ENCODE measurements at regions not wholly inside any gene's neighbourhood (a gene's known extent, or its start where the extent isn't known, plus 50 kb on each side); places are given as distances from the start of the nearest gene placed in this dataset.

DNA sequence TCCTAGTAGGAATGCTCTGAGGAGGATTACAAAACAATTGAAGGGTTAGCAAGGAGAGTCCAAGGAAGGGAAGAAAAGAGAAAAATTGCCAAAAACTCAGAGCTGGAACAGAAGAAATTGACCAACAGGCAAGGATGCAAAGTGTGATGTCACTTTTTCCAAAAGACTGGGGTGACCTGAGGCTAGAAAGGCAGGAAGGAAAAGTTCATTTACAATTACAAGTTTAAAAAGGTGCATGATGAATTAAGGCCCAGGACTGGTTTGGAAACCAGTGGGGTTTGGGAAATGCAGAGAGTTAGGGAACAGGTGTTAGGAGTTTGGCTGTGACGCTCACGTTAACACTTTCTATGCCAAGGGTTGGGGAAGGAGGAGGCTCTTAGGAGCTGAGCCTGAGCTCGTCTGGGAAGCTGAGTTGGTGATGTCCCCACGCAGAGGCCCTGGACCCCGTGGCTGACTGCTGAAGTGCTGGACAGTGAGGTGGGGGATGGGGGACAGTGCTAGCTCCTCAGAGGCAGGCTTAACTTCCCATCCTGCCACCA is 92.6 kb upstream of the PODXL start:
- TF ChIP-seq, protein P1, sequence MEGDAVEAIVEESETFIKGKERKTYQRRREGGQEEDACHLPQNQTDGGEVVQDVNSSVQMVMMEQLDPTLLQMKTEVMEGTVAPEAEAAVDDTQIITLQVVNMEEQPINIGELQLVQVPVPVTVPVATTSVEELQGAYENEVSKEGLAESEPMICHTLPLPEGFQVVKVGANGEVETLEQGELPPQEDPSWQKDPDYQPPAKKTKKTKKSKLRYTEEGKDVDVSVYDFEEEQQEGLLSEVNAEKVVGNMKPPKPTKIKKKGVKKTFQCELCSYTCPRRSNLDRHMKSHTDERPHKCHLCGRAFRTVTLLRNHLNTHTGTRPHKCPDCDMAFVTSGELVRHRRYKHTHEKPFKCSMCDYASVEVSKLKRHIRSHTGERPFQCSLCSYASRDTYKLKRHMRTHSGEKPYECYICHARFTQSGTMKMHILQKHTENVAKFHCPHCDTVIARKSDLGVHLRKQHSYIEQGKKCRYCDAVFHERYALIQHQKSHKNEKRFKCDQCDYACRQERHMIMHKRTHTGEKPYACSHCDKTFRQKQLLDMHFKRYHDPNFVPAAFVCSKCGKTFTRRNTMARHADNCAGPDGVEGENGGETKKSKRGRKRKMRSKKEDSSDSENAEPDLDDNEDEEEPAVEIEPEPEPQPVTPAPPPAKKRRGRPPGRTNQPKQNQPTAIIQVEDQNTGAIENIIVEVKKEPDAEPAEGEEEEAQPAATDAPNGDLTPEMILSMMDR (IDR thresholded peaks at IDR 0.05), result no peak

DNA sequence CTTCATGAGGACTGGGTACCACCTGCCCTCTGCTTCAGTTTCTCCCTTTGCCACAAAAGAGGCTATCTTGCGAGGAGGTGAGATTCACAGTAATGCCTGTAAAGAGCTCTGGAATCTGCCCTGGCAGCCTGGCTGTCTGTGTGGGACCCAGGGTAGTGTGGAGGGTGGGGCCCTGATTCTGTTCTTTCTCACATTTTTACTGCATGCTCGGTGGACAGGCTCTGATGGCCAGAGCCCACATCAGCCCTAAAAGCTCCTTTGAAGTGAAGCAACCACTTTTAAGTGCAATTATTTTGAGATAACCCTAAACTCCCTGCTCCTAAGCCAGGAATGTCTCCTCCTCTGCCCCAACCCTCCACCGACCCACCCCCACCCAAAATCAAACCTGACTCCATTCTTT is 92.1 kb upstream of the PODXL start:
- TF ChIP-seq, protein P1 (IDR thresholded peaks at IDR 0.05), result no peak

DNA sequence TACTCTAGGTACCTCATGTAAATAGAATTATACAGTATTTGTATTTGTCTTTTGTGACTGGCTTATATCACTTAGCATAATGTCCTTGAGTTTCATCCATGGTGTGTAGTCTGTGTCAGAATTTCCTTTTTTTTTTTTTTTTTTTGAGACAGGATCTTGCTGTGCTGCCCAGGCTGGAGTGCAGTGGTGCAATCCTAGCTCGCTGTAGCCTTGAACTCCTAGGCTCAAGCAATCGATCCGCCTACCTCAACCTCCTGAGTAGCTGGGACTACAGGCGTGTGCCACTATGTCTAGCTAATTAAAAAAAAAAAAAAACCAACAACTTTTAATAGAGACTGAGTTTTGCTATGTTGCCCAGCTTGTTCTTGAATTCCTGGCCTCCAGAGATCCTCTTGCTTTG is 89.8 kb upstream of the PODXL start:
- TF ChIP-seq, protein P1 (IDR thresholded peaks at IDR 0.05), result no peak

DNA sequence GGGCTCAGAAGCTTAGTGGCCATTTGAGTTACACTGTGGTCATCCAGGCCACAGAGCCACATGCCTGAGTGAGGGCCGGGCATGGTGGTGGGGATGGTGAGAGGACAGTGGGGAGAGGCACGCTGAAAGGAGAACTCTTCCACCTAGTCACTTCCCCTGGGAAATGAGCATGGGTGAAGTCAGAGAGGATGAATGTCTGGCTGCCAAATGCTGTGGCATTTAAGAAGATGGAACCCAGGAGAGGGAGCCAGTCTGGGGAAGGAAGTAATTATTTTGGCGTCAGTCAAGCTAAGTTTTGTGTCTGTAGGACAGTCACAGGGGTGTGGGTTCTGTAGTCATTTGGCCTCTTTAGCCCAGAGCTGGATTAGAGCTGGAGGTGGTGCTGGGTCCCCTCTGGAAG is 86.0 kb upstream of the PODXL start:
- TF ChIP-seq, protein P1 (IDR thresholded peaks at IDR 0.05), result no peak

DNA sequence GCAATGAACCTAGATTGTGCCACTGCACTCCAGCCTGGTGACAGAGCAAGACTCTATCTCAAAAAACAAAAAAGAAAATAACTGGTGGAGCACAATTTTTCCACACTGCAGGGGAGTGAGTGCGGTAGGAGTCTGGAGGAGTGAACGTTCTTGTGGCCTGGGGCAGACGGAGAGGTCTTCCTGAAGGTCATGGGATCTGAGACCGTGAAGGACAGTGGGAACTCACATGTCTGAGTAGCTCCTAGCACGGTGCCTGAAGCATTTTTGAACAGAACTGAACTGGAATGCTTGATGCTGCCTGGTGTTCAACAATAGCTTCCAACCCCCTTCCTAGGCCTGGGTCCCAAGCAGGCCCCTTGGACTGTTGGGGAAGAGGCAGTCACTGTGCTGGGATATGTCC is 84.3 kb upstream of the PODXL start:
- TF ChIP-seq, protein P1 (IDR thresholded peaks at IDR 0.05), result no peak

DNA sequence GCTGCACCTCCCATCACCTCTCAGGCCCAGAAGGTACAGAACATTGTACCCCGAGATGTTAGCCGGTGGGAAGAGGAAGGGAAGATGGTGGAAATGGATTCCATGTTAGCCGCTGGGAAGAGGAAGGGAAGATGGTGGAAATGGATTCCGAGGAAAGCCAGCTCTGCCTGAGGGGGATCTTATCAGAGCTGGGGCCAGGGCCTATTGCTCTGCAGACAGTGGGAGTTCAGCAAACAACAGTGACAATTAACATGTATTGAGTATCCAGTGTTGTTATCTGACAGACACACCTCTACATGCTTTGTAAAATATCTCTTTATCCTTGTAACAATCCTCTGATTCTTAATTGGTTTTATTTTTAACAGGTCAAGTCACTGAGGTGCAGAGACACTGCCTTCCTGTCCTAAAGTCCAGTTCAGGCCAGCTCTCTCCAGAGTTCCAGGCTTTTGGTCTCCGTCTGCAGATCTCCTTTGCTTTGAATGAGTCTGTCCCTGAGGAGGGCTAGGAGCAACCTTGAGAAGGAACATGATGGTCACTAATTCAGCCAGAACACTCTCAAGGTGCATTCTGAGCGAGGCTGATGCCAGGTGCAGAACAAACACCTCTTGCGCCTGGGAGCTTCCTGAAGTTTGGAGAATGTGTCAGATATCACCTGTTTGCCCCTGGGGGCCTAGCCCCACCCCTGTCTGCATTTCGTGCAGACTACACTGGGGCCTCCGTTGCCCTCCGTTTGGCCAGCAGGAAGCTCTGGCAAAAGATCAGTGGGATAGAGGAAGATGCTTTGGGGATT is 82.4 kb upstream of the PODXL start:
- TF ChIP-seq, protein P1 (IDR thresholded peaks at IDR 0.05), result no peak

DNA sequence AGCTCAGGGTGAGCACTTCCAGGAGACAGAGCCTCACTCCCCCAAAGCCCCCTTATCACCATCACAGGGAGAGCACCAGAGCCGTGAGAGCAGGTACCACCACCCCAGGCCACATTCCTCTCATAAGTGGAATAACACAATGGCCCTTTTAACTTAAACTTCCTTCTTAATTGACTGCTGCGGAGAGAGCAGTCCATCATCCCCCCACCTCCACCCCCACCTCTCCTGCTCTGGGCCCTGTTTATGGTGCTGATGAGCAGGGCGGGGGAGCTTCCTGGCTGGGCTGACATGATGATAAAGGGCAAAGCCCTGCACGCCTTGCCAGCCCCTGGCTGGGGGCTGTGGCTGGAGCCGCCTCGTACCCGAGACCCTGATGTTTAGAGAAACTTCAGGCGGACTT is 81.4 kb upstream of the PODXL start:
- TF ChIP-seq, protein P1 (IDR thresholded peaks at IDR 0.05), result no peak
